ENCODE measurements at regions not wholly inside any gene's neighbourhood (a gene's known extent, or its start where the extent isn't known, plus 50 kb on each side); places are given as distances from the start of the nearest gene placed in this dataset.
"Not testable (repeated sequence)": the region's sequence is repeated elsewhere in the genome, so short reads cannot be mapped to it uniquely, and the experiment has no call there.

- DNase-seq (ENCODE audit: low read depth in 2 of 3, low spot score in 2 of 3): no peak
Observed at GRCh38 chr1:95657248-95657647, 423.2 kb downstream of the RWDD3 start.

- no peak for DNase-seq (ENCODE audit: low read depth in 2 of 3, low spot score in 2 of 3)
Observed at GRCh38 chr1:95659166-95659565, 425.2 kb downstream of the RWDD3 start.

DNA sequence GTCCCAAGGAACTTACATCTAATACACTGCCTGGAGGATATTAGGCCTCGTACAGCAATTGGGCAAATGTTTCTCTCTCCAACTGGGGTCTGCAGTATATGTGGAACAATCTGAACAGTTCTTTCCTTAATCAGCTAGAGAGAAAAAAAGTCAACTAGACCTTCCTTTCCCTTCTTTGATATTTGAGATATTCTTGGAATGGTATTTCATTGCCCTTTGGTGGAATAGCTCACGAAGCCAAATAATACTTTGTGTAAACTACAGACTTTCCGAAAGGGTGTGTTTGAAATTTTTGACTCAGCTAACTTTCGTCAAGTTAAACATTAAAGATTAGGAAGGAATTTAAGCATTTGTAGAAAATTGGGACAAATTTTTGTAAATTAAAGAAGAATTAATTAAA, 425.6 kb downstream of the RWDD3 start:
- no peak for DNase-seq (ENCODE audit: low read depth in 2 of 3, low spot score in 2 of 3)

DNA sequence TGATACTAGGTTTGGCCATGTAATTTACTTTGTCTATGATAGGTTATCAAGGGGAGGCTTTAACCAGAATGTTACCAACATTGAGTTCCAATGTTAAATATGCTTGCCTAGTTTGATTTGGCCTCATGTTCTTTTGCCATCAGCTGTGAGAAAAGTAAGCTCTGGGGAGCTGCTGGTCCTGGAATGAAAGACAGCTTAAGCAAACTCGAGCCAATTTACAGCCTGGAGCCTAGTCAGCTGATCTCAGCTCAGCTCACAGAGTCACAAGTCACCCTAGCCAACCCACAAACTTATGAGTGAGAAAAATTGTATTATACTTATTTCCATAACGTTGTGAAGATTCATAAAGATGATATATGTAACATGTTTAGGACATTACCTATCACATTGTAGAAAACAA, 426.7 kb downstream of the RWDD3 start:
- DNase-seq (ENCODE audit: low read depth in 2 of 3, low spot score in 2 of 3): no peak

- not testable (repeated sequence) for DNase-seq (ENCODE audit: low read depth in 2 of 3, low spot score in 2 of 3)
Observed at GRCh38 chr1:95663530-95663929, 429.5 kb downstream of the RWDD3 start.

DNA sequence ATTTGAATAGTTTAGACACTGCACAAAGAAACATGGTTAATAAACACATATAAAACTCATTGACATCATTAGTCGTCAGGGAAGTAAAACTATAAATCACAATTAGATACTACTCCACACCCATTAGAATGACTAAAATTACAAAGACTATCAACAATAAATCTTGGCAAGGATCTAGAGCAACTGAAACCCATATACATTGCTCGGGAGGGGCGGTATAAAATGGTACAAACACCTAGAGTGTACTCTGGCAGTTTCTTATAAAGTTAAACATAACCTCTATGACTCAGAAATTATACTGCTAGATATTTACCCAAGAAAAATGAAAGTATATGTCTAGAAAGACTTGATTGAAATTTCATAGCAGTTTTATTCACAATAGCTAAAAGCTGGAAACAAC, 434.2 kb downstream of the RWDD3 start:
- DNase-seq (ENCODE audit: low read depth in 2 of 3, low spot score in 2 of 3): no peak

DNA sequence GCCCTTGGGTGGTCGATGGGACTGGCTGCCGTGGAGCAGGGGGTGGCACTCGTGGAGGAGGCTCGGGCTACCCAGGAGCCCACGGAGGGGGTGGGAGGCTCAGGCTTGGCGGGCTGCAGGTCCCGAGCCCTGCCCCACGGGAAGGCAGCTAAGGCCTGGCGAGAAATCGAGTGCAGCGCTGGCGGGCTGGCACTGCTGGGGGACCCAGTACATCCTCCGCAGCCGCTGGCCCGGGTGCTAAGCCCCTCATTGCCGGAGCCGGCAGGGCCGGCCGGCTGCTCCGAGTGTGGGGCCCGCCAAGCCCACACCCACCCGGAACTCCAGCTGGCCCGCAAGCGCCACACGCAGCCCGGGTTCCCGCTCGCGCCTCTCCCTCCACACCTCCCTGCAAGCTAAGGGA, 435.6 kb downstream of the RWDD3 start:
- DNase-seq (ENCODE audit: low read depth in 2 of 3, low spot score in 2 of 3): not testable (repeated sequence)

DNA sequence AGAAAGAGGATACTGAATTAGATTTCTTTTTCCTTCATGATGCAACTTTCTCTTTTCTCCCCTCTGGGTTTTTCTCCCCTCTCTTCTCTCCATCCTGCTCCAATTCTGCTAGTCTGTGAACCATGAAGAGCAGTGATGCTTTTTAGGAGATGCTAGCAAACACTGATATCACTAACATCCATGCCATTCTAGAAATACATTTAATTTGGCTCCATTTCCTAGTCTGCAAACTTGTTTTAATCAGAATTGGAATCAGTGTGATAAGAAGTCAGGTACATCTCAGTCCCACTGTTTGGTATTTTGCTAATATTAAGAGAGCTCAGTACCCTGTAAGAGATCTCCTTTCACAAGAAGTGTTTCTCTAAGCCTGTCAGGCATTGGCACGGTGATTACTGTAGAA, 437.1 kb downstream of the RWDD3 start:
- DNase-seq (ENCODE audit: low read depth in 2 of 3, low spot score in 2 of 3): no peak

DNA sequence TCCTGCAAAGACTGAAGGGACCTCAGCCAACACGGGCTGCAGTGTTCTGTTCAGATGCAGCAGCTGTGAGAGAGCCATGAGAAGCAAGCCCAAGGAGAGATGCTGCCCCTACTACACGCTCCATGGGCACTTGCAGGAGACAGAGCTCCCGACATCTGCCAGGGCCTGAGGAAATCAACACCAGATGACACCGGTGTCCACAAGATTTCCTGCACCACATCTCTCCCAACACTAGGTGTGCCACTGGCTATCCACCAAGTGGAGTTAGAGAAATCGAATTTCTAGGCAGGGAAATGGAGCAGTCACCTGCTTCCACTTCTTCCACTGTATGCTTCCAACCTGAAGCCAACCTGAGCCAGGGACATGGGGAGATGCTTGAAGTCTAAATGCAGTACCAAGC, 445.3 kb downstream of the RWDD3 start:
- DNase-seq (ENCODE audit: low read depth in 2 of 3, low spot score in 2 of 3): no peak

DNA sequence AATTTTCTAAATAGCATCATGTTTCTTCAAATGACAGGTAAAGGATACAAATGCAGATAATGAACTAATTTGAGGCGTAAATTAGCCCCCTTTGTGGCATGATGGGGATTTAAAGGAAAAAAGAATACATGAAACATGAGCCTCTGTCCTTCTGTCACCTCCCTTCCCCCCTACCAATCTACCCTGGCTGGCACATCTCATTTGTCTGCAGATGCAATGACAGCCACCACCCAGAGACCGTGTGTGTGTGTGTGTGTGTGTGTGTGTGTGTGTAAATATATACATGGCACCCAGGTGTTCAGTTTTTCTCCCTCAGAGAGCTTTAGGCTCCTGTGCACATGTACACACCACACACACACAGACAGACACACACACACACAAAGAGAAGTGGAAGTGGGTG, 451.1 kb downstream of the RWDD3 start:
- no peak for DNase-seq (ENCODE audit: low read depth in 2 of 3, low spot score in 2 of 3)

GRCh38 chr1:95686217-95686616, 452.2 kb downstream of the RWDD3 start:
- no peak for DNase-seq (ENCODE audit: low read depth in 2 of 3, low spot score in 2 of 3)

DNA sequence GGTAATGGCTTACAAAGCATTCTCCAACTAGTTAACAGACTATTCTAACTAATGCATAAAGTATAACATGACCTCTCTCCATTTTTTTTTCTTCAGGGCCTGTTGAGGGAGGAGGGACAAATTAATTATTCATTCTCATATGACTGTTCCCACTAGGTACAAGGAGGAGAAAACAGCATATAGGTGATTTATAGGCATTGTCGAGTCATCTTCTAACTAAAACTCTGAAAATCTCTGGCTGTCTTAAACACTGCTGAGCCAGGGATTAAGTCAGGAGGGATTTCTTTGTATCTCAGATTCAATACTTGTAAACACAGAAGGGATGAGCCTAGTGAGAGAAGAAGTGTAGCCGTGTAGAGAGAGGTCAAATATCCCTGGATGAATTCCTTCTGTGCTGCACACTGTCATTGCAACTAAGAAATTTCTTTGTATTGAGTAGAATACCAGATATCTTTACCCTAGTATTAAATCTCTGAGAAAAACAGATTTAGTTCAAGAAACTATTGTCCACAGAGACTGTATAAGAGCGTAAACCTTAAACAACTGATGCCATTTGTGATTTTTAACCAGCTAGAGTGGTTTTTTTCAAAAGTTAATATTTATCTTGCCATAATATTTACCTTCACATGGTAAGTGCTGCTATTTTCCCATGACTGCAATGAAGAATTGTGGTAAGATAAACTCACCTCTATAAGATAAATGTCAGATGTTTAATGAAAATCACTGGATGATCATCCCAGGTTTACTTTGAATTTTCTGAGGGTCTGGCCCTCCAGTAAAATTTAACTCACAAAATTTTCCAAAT, 465.3 kb downstream of the RWDD3 start:
- no peak for DNase-seq (ENCODE audit: low read depth in 2 of 3, low spot score in 2 of 3)

GRCh38 chr1:95701450-95702173, 467.6 kb downstream of the RWDD3 start:
- DNase-seq (ENCODE audit: low read depth in 2 of 3, low spot score in 2 of 3): no peak

DNA sequence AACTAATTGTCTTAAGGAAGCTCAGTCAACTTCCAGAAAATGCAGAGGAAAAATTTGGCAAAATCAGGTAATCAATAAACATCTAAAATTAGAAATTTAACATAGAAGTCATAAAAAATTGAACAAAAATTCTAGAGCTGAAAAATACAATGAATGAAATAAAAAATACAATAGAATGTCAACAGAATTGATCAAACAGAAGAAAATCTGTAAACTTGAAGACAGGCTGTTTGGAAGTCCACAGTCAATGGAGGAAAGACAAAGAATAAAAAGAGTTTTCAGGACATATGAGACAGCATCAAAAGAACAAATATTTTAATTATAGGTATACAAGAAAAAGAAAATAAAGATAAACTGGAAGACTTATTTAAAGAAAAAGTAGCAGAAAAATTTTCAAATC, 469.0 kb downstream of the RWDD3 start:
- no peak for DNase-seq (ENCODE audit: low read depth in 2 of 3, low spot score in 2 of 3)

DNA sequence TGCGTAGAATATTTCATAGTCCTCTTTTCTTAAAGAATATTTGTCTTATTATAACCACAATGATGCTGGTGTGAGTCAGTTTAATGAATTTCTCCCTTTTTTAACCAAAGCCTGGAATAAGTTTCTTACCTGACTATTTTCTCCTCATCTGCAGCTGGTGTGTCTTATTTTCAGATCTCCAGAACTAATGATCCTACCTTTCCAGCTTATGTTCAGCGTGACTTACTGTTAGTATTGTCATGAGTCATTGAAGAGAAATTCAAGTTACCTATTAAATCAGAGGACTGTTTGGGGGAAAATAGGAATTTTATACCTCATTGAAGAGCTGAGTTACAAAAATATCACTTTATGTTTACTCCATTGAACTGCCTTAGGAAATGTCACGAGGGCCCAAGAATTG, 482.1 kb downstream of the RWDD3 start:
- DNase-seq (ENCODE audit: low read depth in 2 of 3, low spot score in 2 of 3): no peak

DNA sequence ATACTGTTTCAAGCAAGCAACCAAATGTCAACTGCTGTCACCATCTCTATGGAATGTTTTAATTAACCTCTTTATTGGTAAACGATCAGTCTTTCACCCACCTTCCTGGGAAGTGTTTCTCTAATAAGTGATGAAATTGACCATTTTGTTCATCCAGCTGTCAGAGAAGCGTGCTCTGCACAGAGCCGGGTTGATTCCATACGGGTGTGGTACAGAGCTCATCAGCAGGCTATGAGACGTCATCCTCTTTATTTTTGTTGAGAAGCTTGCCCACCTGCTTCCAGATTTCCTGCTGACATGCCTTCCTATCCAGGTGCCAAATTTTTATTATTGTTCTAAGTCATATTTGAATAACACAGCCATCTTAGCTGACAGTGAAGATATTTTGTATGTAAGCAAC, 482.5 kb downstream of the RWDD3 start:
- no peak for DNase-seq (ENCODE audit: low read depth in 2 of 3, low spot score in 2 of 3)

DNA sequence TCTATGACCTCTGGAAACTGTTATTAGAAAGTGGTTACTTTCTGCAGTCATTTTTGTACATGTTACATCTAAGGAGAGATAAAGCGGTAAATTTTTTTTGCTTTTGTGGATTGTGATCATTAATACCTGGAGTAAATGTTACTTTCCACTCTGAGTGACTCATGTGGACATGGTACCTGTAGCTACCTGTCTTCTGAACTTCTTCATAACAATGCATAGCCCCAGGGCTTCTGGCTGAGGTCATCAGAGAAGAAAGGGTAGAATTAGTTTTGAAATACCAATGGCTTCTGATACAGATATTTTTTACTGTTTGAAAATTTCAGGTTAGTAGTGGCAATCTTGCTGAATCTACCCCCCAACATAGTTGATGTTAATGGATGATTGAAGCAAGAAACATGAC, 489.3 kb downstream of the RWDD3 start:
- no peak for DNase-seq (ENCODE audit: low read depth in 2 of 3, low spot score in 2 of 3)

DNA sequence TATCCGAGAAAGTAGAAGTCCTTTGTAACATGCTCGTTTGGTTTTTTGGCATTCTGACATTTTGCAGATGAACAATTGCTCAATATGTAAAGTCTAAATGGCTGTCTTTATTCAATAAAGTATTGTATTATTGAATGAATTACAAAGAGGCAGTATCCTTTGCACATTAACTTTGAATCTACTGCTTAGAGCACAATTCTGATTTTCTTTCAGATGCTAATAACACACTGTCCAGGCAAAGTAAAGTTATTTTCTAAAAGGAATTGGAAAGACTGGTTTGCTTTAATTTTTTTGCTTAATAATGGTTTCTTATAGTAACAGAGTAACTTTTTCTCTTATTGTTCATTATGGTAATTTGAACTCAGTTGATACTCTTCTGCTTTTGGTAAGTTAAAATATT, 494.8 kb downstream of the RWDD3 start:
- no peak for DNase-seq (ENCODE audit: low read depth in 2 of 3, low spot score in 2 of 3)

DNA sequence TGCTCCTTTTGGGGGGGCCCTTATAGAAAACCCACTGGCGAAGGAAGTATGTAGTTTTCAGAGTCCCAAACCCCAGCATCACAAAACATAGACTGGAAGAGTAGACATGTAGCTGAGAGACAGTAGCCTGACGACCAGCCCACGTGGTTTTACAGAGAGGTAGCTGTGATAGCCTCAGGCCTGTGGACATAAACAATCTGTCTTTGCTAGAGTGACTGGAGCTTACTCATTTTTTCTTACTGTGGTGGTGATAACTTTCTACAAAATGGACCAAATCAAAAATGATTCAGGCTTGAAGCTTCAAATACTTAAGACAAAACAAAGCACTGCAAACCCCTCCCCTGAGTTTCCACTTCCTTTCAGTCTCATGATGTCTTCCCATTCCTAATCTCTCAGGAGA, 497.0 kb downstream of the RWDD3 start:
- DNase-seq (ENCODE audit: low read depth in 2 of 3, low spot score in 2 of 3): no peak

GRCh38 chr1:95731466-95731865, 497.5 kb downstream of the RWDD3 start:
- no peak for DNase-seq (ENCODE audit: low read depth in 2 of 3, low spot score in 2 of 3)

DNA sequence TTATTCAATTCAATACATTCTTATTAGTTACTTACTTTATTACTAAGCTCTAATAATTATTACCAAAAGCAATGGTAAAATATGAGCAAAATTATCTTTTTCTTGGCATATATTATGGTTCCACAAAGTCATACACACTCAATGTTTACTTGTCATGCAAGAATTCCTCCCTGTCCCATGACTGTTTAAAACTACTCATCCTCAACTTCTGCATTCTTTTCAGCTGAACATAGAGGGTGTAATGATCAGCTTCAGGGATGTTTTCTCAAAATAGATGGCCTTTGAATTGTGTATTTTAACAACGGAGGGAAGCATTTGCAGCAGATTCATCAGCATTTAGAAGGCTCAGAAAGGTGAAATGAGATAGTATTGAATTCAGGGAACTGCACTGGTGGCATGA, 499.0 kb downstream of the RWDD3 start:
- no peak for DNase-seq (ENCODE audit: low read depth in 2 of 3, low spot score in 2 of 3)

- no peak for DNase-seq (ENCODE audit: low read depth in 2 of 3, low spot score in 2 of 3)
Observed at GRCh38 chr1:95733671-95734070, 499.7 kb downstream of the RWDD3 start.
